ENCODE measurements at regions not wholly inside any gene's neighbourhood (a gene's known extent, or its start where the extent isn't known, plus 50 kb on each side); places are given as distances from the start of the nearest gene placed in this dataset.

DNA sequence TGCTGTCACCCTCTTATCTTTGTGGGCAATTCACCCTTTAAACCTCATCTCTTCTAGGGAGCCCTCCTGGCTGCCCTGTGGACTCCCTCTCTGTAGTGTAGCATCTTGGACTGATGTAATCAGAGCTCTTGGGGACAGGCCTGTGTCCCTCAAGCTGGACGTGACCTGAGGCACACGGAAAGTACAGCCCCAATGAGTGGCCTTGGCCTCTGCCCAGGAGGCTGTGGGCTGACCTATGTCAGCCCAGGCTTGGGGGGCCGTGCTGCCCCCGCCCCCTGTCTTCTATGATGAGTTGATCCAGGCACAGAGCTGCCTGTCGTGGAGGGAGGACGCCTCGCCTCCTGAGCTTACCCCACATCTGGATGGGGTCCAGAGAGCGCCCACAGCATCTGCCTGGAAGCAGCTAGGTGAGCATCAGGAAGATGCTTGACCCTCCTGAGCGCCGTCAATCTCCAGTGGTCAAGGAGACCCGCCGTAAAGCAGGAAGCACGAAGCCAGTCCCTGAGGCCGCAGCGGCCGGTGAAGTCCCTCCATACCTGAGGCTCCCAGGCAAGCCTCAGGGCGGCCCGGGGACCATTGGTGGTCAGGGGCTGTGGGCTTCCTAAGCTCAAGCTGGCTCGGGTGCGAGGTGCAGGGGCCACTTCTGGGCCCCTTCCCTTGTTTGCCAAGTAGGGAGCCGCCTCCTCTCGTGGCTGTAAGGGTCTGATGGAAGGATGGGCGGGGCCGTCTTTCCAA is 1136.9 kb downstream of the BRD1 start:
- TF ChIP-seq, protein P1, sequence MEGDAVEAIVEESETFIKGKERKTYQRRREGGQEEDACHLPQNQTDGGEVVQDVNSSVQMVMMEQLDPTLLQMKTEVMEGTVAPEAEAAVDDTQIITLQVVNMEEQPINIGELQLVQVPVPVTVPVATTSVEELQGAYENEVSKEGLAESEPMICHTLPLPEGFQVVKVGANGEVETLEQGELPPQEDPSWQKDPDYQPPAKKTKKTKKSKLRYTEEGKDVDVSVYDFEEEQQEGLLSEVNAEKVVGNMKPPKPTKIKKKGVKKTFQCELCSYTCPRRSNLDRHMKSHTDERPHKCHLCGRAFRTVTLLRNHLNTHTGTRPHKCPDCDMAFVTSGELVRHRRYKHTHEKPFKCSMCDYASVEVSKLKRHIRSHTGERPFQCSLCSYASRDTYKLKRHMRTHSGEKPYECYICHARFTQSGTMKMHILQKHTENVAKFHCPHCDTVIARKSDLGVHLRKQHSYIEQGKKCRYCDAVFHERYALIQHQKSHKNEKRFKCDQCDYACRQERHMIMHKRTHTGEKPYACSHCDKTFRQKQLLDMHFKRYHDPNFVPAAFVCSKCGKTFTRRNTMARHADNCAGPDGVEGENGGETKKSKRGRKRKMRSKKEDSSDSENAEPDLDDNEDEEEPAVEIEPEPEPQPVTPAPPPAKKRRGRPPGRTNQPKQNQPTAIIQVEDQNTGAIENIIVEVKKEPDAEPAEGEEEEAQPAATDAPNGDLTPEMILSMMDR (conservative IDR thresholded peaks at IDR 0.05; ENCODE audit: low read depth, low read length), result no peak
- TF ChIP-seq RFX5 (IDR thresholded peaks at IDR 0.05; ENCODE audit: low read depth, low read length), result no peak
- no peak for TF ChIP-seq POLR2A (IDR thresholded peaks at IDR 0.05; ENCODE audit: low read depth, low read length)
- TF ChIP-seq, protein P2, sequence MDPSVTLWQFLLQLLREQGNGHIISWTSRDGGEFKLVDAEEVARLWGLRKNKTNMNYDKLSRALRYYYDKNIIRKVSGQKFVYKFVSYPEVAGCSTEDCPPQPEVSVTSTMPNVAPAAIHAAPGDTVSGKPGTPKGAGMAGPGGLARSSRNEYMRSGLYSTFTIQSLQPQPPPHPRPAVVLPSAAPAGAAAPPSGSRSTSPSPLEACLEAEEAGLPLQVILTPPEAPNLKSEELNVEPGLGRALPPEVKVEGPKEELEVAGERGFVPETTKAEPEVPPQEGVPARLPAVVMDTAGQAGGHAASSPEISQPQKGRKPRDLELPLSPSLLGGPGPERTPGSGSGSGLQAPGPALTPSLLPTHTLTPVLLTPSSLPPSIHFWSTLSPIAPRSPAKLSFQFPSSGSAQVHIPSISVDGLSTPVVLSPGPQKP (IDR thresholded peaks at IDR 0.05; ENCODE audit: borderline replicate concordance, low read depth, low read length), result no peak
- no peak for TF ChIP-seq MAFK (IDR thresholded peaks at IDR 0.05; ENCODE audit: low read depth, low read length)
- TF ChIP-seq CEBPB (IDR thresholded peaks at IDR 0.05; ENCODE audit: low read depth, low read length), result no peak
- no peak for TF ChIP-seq BHLHE40 (IDR thresholded peaks at IDR 0.05; ENCODE audit: low read depth, low read length)
- no peak for TF ChIP-seq MXI1 (IDR thresholded peaks at IDR 0.05; ENCODE audit: borderline replicate concordance, low read depth, low read length)
- no peak for TF ChIP-seq SMC3 (IDR thresholded peaks at IDR 0.05; ENCODE audit: low read depth, low read length)
- no peak for TF ChIP-seq MAZ (IDR thresholded peaks at IDR 0.05; ENCODE audit: borderline replicate concordance, low read depth, low read length)
- no peak for TF ChIP-seq RCOR1 (IDR thresholded peaks at IDR 0.05; ENCODE audit: insufficient replicate concordance, low read length)
- no peak for TF ChIP-seq FOS (IDR thresholded peaks at IDR 0.05; ENCODE audit: low read depth, low read length)
- TF ChIP-seq RAD21 (IDR thresholded peaks at IDR 0.05; ENCODE audit: low read length), result no peak
- TF ChIP-seq, protein P3, sequence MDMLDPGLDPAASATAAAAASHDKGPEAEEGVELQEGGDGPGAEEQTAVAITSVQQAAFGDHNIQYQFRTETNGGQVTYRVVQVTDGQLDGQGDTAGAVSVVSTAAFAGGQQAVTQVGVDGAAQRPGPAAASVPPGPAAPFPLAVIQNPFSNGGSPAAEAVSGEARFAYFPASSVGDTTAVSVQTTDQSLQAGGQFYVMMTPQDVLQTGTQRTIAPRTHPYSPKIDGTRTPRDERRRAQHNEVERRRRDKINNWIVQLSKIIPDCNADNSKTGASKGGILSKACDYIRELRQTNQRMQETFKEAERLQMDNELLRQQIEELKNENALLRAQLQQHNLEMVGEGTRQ (IDR thresholded peaks at IDR 0.05; ENCODE audit: low read depth, low read length), result no peak

Measured in IMR-90 (cell line).